ENCODE measurements at regions not wholly inside any gene's neighbourhood (a gene's known extent, or its start where the extent isn't known, plus 50 kb on each side); places are given as distances from the start of the nearest gene placed in this dataset.

DNA sequence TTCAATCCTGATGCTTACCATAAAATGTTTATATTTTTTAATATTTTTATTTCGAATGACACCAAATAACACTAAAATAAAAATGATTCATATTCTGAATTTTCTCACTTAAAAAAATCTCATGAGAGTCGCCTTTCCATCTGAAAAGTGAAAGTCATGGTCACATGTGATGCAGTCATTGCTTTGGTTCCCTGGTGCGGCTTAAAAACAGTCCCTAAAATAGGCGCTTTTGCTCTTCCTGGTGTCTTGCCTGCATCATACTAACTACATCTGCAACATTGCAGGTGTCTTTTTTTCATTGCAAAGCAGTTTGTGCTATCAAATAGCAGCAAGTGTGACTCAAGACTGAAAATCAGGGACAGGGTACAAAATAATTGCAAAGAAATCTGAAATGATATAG lies 185.2 kb upstream of the NREP start:
- DNase-seq: peak in 1 of 3 donors; percentile 3
- POLR2A ChIA-PET: no interaction called here
- CTCF ChIA-PET: interaction anchor here (0.6 kb wide), 1 partner anchor 14 kb away, joined by 3 read pairs; no protein-coding TSS in a partner anchor
- Histone ChIP-seq H3K36me3 (ENCODE audit: control insufficient read depth in 4 of 4, insufficient read depth in 4 of 4, low read length in 3 of 4) (no peaks in the 10 kb centered on the region), H3K9me3 (ENCODE audit: control extremely low read depth in 1 of 5, control insufficient read depth in 4 of 5, insufficient read depth in 2 of 5, low read depth in 1 of 5, low read length in 4 of 5) (no peaks in the 10 kb centered on the region), H3K27me3 (replicated peaks in 2 of 5; ENCODE audit: control insufficient read depth in 4 of 5, insufficient read depth in 5 of 5, low read length in 4 of 5) (no peaks in the 10 kb centered on the region), H3K27ac (ENCODE audit: insufficient read depth in 1 of 2, low read depth in 1 of 2, low read length in 2 of 2, poor library complexity in 1 of 2, severe bottlenecking in 2 of 2) (no peak overlapping the region), H3K4me1 (ENCODE audit: control extremely low read depth in 1 of 4, control insufficient read depth in 4 of 4, insufficient read depth in 4 of 4, low read length in 3 of 4) (no peaks in the 10 kb centered on the region), H3K4me3 (ENCODE audit: control insufficient read depth in 1 of 7, extremely low read depth in 1 of 7, insufficient read depth in 4 of 7, low read depth in 2 of 7, low read length in 6 of 7) (no peak overlapping the region)
- 83% methylated on average over 3 of the region's 4 CpGs for WGBS (ENCODE audit: insufficient coverage)

GRCh38 chr5:111937094-111937493 lies 180.1 kb upstream of the NREP start:
- DNase-seq: no peak
- Histone ChIP-seq H3K36me3 (ENCODE audit: control insufficient read depth in 4 of 4, insufficient read depth in 4 of 4, low read length in 3 of 4) (no peaks in the 10 kb centered on the region), H3K9me3 (ENCODE audit: control extremely low read depth in 1 of 5, control insufficient read depth in 4 of 5, insufficient read depth in 2 of 5, low read depth in 1 of 5, low read length in 4 of 5) (peaks cover 0 to 3% (median 0%) of the 10 kb centered on the region in 5 experiments), H3K27ac (ENCODE audit: insufficient read depth in 1 of 2, low read depth in 1 of 2, low read length in 2 of 2, poor library complexity in 1 of 2, severe bottlenecking in 2 of 2) (no peak overlapping the region), H3K27me3 (replicated peaks in 2 of 5; ENCODE audit: control insufficient read depth in 4 of 5, insufficient read depth in 5 of 5, low read length in 4 of 5) (no peaks in the 10 kb centered on the region), H3K4me3 (ENCODE audit: control insufficient read depth in 1 of 7, extremely low read depth in 1 of 7, insufficient read depth in 4 of 7, low read depth in 2 of 7, low read length in 6 of 7) (no peak overlapping the region), H3K4me1 (ENCODE audit: control extremely low read depth in 1 of 4, control insufficient read depth in 4 of 4, insufficient read depth in 4 of 4, low read length in 3 of 4) (no peaks in the 10 kb centered on the region)
- ChIA-PET CTCF (no interaction called here), POLR2A (no interaction called here)
- WGBS (ENCODE audit: insufficient coverage): 96% methylated on average over 2 of the region's 2 CpGs

GRCh38 chr5:111935835-111936234 lies 178.8 kb upstream of the NREP start:
- WGBS (ENCODE audit: insufficient coverage): no CpG with 5 or more reads among the region's 3 CpGs
- ChIA-PET POLR2A (no interaction called here), CTCF (no interaction called here)
- H3K4me3 ChIP-seq (ENCODE audit: control insufficient read depth in 1 of 7, extremely low read depth in 1 of 7, insufficient read depth in 4 of 7, low read depth in 2 of 7, low read length in 6 of 7): no peak overlapping the region
- no peak overlapping the region for H3K27ac ChIP-seq (ENCODE audit: insufficient read depth in 1 of 2, low read depth in 1 of 2, low read length in 2 of 2, poor library complexity in 1 of 2, severe bottlenecking in 2 of 2)
- DNase-seq: no peak
- no peaks in the 10 kb centered on the region for H3K27me3 ChIP-seq (replicated peaks in 2 of 5; ENCODE audit: control insufficient read depth in 4 of 5, insufficient read depth in 5 of 5, low read length in 4 of 5)
- no peaks in the 10 kb centered on the region for H3K36me3 ChIP-seq (ENCODE audit: control insufficient read depth in 4 of 4, insufficient read depth in 4 of 4, low read length in 3 of 4)
- H3K4me1 ChIP-seq (ENCODE audit: control extremely low read depth in 1 of 4, control insufficient read depth in 4 of 4, insufficient read depth in 4 of 4, low read length in 3 of 4): no peaks in the 10 kb centered on the region
- peaks cover 0 to 3% (median 0%) of the 10 kb centered on the region in 5 experiments for H3K9me3 ChIP-seq (ENCODE audit: control extremely low read depth in 1 of 5, control insufficient read depth in 4 of 5, insufficient read depth in 2 of 5, low read depth in 1 of 5, low read length in 4 of 5)

DNA sequence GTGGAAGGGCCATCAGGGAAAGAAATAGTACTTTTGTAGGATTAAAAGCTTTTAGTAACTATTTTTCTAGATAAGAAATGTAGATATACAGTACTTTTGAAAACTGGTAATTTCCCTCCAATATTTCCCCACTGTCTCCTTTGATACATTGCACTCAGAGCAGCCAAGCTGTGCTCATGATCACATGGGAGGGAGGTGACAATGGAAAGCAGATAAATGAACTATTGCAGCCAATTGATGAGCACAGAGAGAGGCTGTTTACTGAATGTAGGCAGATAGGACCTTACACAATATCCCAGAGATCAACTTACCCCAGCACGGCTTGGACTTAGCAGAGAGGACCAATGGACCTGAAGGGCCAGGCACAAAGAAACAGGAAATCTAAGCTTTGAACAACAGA lies 178.0 kb upstream of the NREP start:
- no peak for DNase-seq
- H3K9me3 ChIP-seq (ENCODE audit: control extremely low read depth in 1 of 5, control insufficient read depth in 4 of 5, insufficient read depth in 2 of 5, low read depth in 1 of 5, low read length in 4 of 5): peaks cover 0 to 3% (median 0%) of the 10 kb centered on the region in 5 experiments
- no peaks in the 10 kb centered on the region for H3K27me3 ChIP-seq (replicated peaks in 2 of 5; ENCODE audit: control insufficient read depth in 4 of 5, insufficient read depth in 5 of 5, low read length in 4 of 5)
- no peak overlapping the region for H3K4me3 ChIP-seq (ENCODE audit: control insufficient read depth in 1 of 7, extremely low read depth in 1 of 7, insufficient read depth in 4 of 7, low read depth in 2 of 7, low read length in 6 of 7)
- no peaks in the 10 kb centered on the region for H3K36me3 ChIP-seq (ENCODE audit: control insufficient read depth in 4 of 4, insufficient read depth in 4 of 4, low read length in 3 of 4)
- H3K27ac ChIP-seq (ENCODE audit: insufficient read depth in 1 of 2, low read depth in 1 of 2, low read length in 2 of 2, poor library complexity in 1 of 2, severe bottlenecking in 2 of 2): no peak overlapping the region
- CTCF ChIA-PET: no interaction called here
- POLR2A ChIA-PET: no interaction called here
- WGBS (ENCODE audit: insufficient coverage): 100% methylated on average over 1 of the region's 1 CpG
- H3K4me1 ChIP-seq (ENCODE audit: control extremely low read depth in 1 of 4, control insufficient read depth in 4 of 4, insufficient read depth in 4 of 4, low read length in 3 of 4): peaks cover 0 to 2% (median 0%) of the 10 kb centered on the region in 4 experiments

DNA sequence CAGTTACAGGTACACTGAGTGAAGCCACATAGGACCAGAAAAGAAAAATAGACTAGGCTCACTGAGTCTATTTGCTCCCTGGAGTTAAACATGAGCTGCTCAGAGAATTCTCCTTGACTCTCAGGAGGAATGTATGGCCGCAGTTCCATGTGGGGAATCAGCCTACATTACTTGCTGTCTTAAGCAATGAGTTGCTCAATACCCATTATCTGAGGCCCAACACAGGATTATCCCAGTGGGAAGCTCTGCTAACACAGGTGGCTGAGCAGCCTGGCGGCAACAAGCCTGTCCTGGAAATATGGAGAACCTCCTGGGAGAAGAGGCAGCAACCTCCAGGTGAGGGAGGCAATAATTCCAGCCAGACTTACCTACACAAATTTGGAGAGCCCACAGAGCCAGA lies 177.5 kb upstream of the NREP start:
- H3K4me3 ChIP-seq (ENCODE audit: control insufficient read depth in 1 of 7, extremely low read depth in 1 of 7, insufficient read depth in 4 of 7, low read depth in 2 of 7, low read length in 6 of 7): no peak overlapping the region
- H3K9me3 ChIP-seq (ENCODE audit: control extremely low read depth in 1 of 5, control insufficient read depth in 4 of 5, insufficient read depth in 2 of 5, low read depth in 1 of 5, low read length in 4 of 5): peaks cover 0 to 3% (median 0%) of the 10 kb centered on the region in 5 experiments
- 100% methylated on average over 2 of the region's 2 CpGs for WGBS (ENCODE audit: insufficient coverage)
- CTCF ChIA-PET: no interaction called here
- no peaks in the 10 kb centered on the region for H3K36me3 ChIP-seq (ENCODE audit: control insufficient read depth in 4 of 4, insufficient read depth in 4 of 4, low read length in 3 of 4)
- H3K27me3 ChIP-seq (replicated peaks in 2 of 5; ENCODE audit: control insufficient read depth in 4 of 5, insufficient read depth in 5 of 5, low read length in 4 of 5): no peaks in the 10 kb centered on the region
- no peak for DNase-seq
- POLR2A ChIA-PET: no interaction called here
- no peak overlapping the region for H3K27ac ChIP-seq (ENCODE audit: insufficient read depth in 1 of 2, low read depth in 1 of 2, low read length in 2 of 2, poor library complexity in 1 of 2, severe bottlenecking in 2 of 2)
- H3K4me1 ChIP-seq (ENCODE audit: control extremely low read depth in 1 of 4, control insufficient read depth in 4 of 4, insufficient read depth in 4 of 4, low read length in 3 of 4): peaks cover 0 to 7% (median 0%) of the 10 kb centered on the region in 4 experiments

GRCh38 chr5:111933086-111933485 lies 176.1 kb upstream of the NREP start:
- POLR2A ChIA-PET: no interaction called here

DNA sequence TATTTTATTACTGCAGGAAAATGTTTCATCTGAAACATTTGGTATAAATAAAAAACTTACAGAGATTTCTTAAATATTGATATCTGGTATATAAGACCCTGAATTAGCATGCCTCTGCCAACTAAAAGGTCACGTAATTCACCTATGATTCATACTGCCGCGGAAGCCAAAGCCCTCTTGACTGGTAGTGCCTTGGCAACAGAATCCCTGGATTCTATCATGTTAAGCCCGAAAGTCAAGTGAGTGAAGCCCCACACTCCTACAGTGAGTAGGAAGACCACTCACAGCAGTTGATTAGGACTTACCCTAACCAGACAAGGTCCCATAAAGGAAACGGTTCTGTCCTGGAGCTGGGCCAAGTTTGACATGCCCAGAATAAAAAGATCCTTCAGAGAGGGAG lies 175.6 kb upstream of the NREP start:
- Histone ChIP-seq H3K4me1 (ENCODE audit: control extremely low read depth in 1 of 4, control insufficient read depth in 4 of 4, insufficient read depth in 4 of 4, low read length in 3 of 4) (peaks cover 0 to 16% (median 0%) of the 10 kb centered on the region in 4 experiments), H3K4me3 (ENCODE audit: control insufficient read depth in 1 of 7, extremely low read depth in 1 of 7, insufficient read depth in 4 of 7, low read depth in 2 of 7, low read length in 6 of 7) (no peak overlapping the region), H3K27me3 (replicated peaks in 2 of 5; ENCODE audit: control insufficient read depth in 4 of 5, insufficient read depth in 5 of 5, low read length in 4 of 5) (no peaks in the 10 kb centered on the region), H3K36me3 (ENCODE audit: control insufficient read depth in 4 of 4, insufficient read depth in 4 of 4, low read length in 3 of 4) (no peaks in the 10 kb centered on the region), H3K27ac (ENCODE audit: insufficient read depth in 1 of 2, low read depth in 1 of 2, low read length in 2 of 2, poor library complexity in 1 of 2, severe bottlenecking in 2 of 2) (no peak overlapping the region), H3K9me3 (ENCODE audit: control extremely low read depth in 1 of 5, control insufficient read depth in 4 of 5, insufficient read depth in 2 of 5, low read depth in 1 of 5, low read length in 4 of 5) (peaks cover 0 to 3% (median 0%) of the 10 kb centered on the region in 5 experiments)
- ChIA-PET POLR2A (no interaction called here), CTCF (no interaction called here)
- WGBS (ENCODE audit: insufficient coverage): 100% methylated on average over 5 of the region's 5 CpGs
- DNase-seq: no peak

More at GRCh38 chr5:111933086-111933485, 176.1 kb upstream of the NREP start:
- H3K9me3 ChIP-seq (ENCODE audit: control extremely low read depth in 1 of 5, control insufficient read depth in 4 of 5, insufficient read depth in 2 of 5, low read depth in 1 of 5, low read length in 4 of 5): peaks cover 0 to 3% (median 0%) of the 10 kb centered on the region in 5 experiments
- no peaks in the 10 kb centered on the region for H3K36me3 ChIP-seq (ENCODE audit: control insufficient read depth in 4 of 4, insufficient read depth in 4 of 4, low read length in 3 of 4)
- WGBS (ENCODE audit: insufficient coverage): no CpG with 5 or more reads among the region's 2 CpGs
- H3K4me1 ChIP-seq (ENCODE audit: control extremely low read depth in 1 of 4, control insufficient read depth in 4 of 4, insufficient read depth in 4 of 4, low read length in 3 of 4): peaks cover 0 to 16% (median 0%) of the 10 kb centered on the region in 4 experiments
- H3K27me3 ChIP-seq (replicated peaks in 2 of 5; ENCODE audit: control insufficient read depth in 4 of 5, insufficient read depth in 5 of 5, low read length in 4 of 5): no peaks in the 10 kb centered on the region
- no peak overlapping the region for H3K4me3 ChIP-seq (ENCODE audit: control insufficient read depth in 1 of 7, extremely low read depth in 1 of 7, insufficient read depth in 4 of 7, low read depth in 2 of 7, low read length in 6 of 7)
- CTCF ChIA-PET: no interaction called here
- DNase-seq: no peak
- H3K27ac ChIP-seq (ENCODE audit: insufficient read depth in 1 of 2, low read depth in 1 of 2, low read length in 2 of 2, poor library complexity in 1 of 2, severe bottlenecking in 2 of 2): no peak overlapping the region
